ENCODE measurements at regions not wholly inside any gene's neighbourhood (a gene's known extent, or its start where the extent isn't known, plus 50 kb on each side); places are given as distances from the start of the nearest gene placed in this dataset.

DNA sequence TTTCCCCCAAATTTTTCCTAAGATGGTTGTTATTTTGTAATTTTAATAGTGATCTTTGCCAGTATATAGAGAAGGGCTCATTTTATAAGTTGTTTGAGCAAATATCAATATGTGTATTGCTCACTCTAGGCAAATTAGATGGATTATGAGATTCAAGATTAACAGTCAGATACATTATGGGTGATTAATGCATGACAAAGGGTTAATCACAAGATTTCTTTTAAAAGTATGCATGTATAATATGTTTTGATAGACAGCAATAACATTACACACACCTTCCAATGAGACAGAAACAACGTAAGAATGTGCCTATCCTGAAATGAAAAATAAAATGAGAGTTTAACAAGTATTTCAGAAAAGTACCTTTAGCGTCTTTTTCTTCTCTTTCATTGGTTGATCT is 547.6 kb upstream of the AGTR1 start:
- no peak for DNase-seq (ENCODE audit: low read depth)

GRCh38 chr3:148158210-148158609 is 539.5 kb upstream of the AGTR1 start:
- peak; percentile 63 for DNase-seq (ENCODE audit: low read depth)

DNA sequence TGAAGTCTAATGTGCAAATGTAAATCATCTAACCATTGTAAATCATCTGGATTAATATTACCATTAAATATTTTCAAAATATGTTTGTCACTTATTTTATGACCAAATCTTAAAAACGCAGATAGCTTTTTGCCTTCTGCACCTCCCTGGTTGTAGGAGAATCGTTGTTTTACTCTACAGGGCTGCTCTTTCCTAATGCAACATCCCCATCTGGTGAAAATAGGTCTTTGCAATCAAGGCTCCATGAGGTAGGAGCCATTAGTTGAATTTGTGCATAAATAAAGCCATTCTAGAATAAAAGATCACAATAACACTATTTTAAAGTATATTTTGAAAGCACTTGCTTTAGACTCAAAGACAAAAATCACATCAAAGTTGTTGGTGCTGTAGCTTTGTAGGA is 535.6 kb upstream of the AGTR1 start:
- DNase-seq (ENCODE audit: low read depth), result peak; percentile 2

GRCh38 chr3:148168347-148168746 is 529.4 kb upstream of the AGTR1 start:
- no peak for DNase-seq (ENCODE audit: low read depth)

- peak; percentile 36 for DNase-seq (ENCODE audit: low read depth)
These were observed 523.9 kb upstream of the AGTR1 start for GRCh38 chr3:148173851-148174250.

GRCh38 chr3:148175214-148175613 is 522.5 kb upstream of the AGTR1 start:
- peak; percentile 34 for DNase-seq (ENCODE audit: low read depth)

DNA sequence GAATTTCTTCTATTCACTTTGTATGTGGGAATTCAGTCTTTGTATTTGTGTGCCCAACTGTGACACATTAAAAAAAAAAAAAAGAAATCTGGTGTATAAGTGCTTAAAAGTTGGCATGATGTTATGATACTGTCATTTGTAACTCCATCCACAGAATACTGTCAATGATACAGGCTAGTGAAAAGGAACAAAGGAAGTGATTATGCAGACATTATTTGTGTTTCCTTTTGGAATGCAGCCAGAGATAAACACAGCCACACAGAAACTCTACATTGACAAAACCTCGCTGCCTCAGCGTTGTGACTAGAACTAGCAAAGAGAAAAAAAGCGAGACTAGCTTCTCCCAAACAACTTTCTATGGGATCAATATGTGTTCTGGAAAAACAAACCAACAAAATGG is 519.2 kb upstream of the AGTR1 start:
- no peak for DNase-seq (ENCODE audit: low read depth)

GRCh38 chr3:148184798-148185197 is 512.9 kb upstream of the AGTR1 start:
- DNase-seq (ENCODE audit: low read depth), result no peak

DNA sequence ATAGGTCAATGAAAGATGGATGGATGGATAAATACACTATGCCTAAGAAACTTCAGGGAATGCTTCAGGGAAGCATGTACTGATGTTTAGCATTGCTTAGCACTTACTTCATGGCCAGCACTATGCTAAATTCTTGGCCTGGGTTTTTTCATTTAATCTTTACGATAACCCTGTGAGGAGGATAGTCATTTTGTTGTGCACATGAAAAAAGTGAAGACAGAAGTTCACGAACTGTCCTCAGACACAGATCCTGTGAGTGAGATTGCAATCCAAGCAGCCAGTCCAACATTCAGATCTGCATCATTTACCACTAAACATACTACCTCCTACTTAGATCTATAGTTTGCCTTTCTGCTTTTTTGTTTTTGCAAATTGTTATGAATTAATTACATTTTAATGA is 510.8 kb upstream of the AGTR1 start:
- no peak for DNase-seq (ENCODE audit: low read depth)

GRCh38 chr3:148187296-148187695 is 510.4 kb upstream of the AGTR1 start:
- DNase-seq (ENCODE audit: low read depth), result no peak

- no peak for DNase-seq (ENCODE audit: low read depth)
These were observed 507.2 kb upstream of the AGTR1 start for GRCh38 chr3:148190441-148190990.

GRCh38 chr3:148191966-148192365 is 505.7 kb upstream of the AGTR1 start:
- no peak for DNase-seq (ENCODE audit: low read depth)

DNA sequence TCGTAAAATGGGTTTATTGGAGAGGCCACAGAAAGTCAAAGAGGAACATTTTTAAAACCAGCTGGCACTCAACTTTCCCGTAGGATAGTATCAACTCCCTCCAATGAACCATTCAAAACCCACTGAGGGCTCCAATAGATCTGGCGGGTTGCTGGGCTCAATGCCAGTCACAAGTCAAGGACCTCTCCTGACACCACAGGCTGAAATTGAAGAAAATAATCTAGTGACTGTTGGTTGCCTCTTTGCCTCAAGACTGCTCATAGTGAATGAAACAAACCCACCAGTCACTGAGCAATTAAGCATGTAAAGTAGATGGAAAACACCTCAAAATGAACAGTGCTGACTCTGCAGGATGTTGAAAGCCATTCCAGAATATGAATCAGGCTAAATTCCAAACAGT is 500.6 kb upstream of the AGTR1 start:
- no peak for DNase-seq (ENCODE audit: low read depth)

DNA sequence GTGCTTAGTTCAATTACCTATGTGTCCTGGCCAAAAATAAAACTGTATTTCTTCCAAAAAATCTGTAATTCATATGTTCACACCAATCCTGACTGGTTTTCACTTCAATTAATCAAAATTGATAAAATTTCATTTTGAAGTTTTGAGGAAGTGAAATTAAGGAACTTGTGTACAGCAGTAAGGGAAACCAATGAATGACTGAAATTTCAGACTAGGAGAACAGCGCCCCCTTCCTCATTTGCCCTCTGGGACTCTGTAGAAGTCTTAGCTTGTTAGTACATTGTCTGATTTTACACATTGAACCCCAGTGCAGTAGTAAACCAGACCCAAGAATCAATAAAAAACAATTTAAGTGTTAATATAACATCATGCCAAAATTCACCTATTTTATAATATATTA is 495.3 kb upstream of the AGTR1 start:
- DNase-seq (ENCODE audit: low read depth), result no peak

DNA sequence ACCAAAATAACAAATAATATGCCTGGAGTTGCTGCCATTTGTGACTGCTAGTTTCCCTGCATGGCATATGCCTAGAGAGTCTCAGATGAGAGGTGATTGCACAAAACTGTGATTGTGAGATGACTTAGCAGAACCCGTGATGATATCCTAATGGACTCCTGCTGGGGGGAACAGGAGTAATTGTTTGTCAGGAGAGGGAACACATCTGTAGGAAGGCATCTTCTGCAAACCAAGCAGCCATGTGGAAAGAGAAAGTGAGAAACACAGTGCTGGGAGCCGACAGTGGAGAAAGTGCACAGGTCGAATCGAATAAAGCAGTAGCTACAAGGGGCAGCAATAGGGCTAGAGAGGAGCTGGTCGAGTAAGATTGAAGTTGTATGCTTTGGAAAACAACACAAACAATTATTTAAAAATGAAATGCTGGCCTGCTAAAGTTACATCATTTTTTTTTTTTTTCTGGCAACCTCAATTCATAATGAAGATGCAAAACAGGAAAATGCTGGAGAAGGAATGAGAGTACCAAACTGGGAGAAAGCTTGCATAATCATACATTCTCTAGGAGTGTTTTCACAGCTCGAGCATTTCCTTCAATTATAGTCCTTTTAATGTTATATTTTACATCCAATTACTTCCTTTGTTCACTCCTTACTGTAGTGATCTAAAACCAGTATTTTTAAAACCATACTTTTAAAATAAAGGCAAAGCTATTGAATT is 494.2 kb upstream of the AGTR1 start:
- DNase-seq (ENCODE audit: low read depth), result no peak

DNA sequence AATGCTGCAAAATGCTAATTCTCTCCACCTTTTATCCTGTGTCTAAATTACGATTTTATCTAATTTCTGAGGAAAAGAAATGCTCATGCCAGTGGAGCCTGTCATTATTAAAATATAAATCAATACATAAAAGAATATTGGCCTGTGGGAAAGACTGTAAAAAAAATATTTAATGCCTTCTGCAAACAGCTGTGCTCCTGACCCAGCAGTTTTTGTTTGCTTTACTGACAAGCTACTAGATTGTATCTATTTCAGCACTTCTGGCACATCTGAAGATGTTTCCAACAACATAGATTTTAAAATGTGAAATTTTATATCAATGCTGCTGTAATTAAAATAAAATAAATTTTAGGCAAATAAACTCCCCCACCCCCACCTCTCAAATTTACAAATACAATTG is 493.6 kb upstream of the AGTR1 start:
- no peak for DNase-seq (ENCODE audit: low read depth)

DNA sequence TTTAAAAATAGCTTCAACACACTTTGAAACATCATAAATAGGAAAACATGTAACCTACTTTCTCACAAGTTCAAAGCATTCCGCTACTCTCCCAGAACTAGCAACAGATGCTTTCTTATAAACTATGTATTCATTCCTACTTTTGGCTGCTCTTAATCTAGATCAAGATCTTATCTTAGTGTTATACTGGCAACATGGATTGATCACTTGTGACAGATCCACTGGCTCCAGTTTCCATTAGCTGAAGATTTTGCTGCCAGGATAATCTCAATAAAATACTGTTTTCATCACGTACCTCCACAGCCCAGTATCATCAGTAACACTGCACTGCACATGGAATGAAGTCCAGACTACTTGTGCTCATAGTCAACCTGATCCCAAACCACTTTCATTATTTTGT is 491.7 kb upstream of the AGTR1 start:
- no peak for DNase-seq (ENCODE audit: low read depth)

DNA sequence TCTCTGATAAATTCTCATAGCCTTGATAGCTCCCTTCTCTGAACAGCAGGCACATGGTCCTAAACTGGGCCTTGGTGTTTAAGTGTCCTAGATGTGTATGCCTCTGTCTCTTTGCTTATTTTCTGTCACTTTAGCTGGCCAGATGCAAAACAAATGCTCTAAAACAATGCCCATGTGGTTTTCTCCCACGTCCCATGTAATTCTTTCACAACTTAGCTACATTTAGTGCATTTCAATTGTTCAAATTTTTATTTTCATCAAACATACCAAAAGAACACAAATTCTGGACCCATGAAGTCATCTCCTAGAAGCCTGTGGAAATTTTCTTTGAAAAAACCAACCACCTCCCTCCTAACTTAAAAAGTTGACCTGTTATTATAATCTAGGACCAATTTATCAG is 491.3 kb upstream of the AGTR1 start:
- no peak for DNase-seq (ENCODE audit: low read depth)

GRCh38 chr3:148208975-148209374 is 488.7 kb upstream of the AGTR1 start:
- no peak for DNase-seq (ENCODE audit: low read depth)

GRCh38 chr3:148211725-148212124 is 486.0 kb upstream of the AGTR1 start:
- peak; percentile 22 for DNase-seq (ENCODE audit: low read depth)

DNA sequence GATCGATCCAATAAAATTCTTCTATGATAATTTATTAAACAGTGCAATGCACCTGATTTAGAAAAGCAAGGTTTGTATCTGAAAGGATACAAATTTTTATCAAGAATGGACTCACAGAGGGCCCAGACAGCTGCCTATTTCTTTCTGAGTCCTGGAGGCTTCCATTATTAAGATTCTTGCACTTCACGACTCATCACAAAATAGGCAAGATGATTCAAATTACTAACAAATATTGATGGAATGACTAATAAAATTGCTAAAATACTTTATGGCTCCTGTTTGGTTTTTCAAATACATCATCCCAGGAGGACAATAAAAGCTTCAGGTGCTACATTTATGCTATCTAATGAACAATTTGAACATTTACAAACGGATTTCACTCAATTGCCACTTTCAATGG is 483.0 kb upstream of the AGTR1 start:
- DNase-seq (ENCODE audit: low read depth), result no peak

GRCh38 chr3:148217317-148217716 is 480.4 kb upstream of the AGTR1 start:
- no peak for DNase-seq (ENCODE audit: low read depth)

- no peak for DNase-seq (ENCODE audit: low read depth)
These were observed 479.5 kb upstream of the AGTR1 start for GRCh38 chr3:148218222-148218621.

DNA sequence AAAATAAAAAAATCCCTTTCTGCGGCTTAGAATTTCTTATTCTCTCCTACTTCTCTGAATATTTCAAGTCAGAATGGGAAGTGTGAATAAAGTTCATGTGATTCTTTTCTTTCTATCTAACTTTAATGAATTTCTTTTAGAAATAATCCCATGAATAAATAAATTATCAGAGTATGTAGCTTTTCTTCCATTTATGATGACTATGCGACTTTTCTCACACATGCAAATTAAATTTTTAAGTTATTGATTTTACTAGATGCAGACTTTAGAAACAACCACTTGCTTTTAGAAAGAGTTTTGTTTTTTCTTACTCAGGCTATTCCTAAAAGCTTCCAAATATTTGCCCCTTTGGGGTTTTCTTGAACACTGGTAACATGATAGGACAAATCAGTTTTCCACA is 477.7 kb upstream of the AGTR1 start:
- no peak for DNase-seq (ENCODE audit: low read depth)

Measured in stromal cell of bone marrow (primary cell).